ENCODE measurements at regions not wholly inside any gene's neighbourhood (a gene's known extent, or its start where the extent isn't known, plus 50 kb on each side); places are given as distances from the start of the nearest gene placed in this dataset.

GRCh38 chr13:67505376-67505775 is 275.2 kb upstream of the PCDH9 start:
- TF ChIP-seq CTCF (IDR thresholded peaks at IDR 0.05; ENCODE audit: insufficient read depth, low read length, poor library complexity, severe bottlenecking) = no peak
- TF ChIP-seq EZH2phosphoT487 (conservative IDR thresholded peaks at IDR 0.05; ENCODE audit: low read length) = no peak
